ENCODE measurements at regions not wholly inside any gene's neighbourhood (a gene's known extent, or its start where the extent isn't known, plus 50 kb on each side); places are given as distances from the start of the nearest gene placed in this dataset.

GRCh38 chr3:88573472-88573871 is 423.7 kb downstream of the C3orf38 start:
- DNase-seq (ENCODE audit: low read depth): no peak

- no peak for DNase-seq (ENCODE audit: low read depth)
Measured at GRCh38 chr3:88574146-88574545, 424.4 kb downstream of the C3orf38 start.

GRCh38 chr3:88584451-88584850 is 434.7 kb downstream of the C3orf38 start:
- no peak for DNase-seq (ENCODE audit: low read depth)

- DNase-seq (ENCODE audit: low read depth): no peak
Measured at GRCh38 chr3:88586121-88586640, 436.4 kb downstream of the C3orf38 start.

GRCh38 chr3:88589138-88589537 is 439.4 kb downstream of the C3orf38 start:
- no peak for DNase-seq (ENCODE audit: low read depth)

- no peak for DNase-seq (ENCODE audit: low read depth)
Measured at GRCh38 chr3:88595026-88595425, 445.3 kb downstream of the C3orf38 start.

GRCh38 chr3:88596451-88596850 is 446.7 kb downstream of the C3orf38 start:
- no peak for DNase-seq (ENCODE audit: low read depth)

- no peak for DNase-seq (ENCODE audit: low read depth)
Measured at GRCh38 chr3:88610820-88611219, 461.1 kb downstream of the C3orf38 start.

- no peak for DNase-seq (ENCODE audit: low read depth)
Measured at GRCh38 chr3:88611826-88612326, 462.1 kb downstream of the C3orf38 start.

GRCh38 chr3:88616413-88616812 is 466.7 kb downstream of the C3orf38 start:
- no peak for DNase-seq (ENCODE audit: low read depth)

GRCh38 chr3:88617283-88617682 is 467.5 kb downstream of the C3orf38 start:
- DNase-seq (ENCODE audit: low read depth): no peak

GRCh38 chr3:88618021-88618645 is 468.4 kb downstream of the C3orf38 start:
- DNase-seq (ENCODE audit: low read depth): no peak

GRCh38 chr3:88621586-88621985 is 471.8 kb downstream of the C3orf38 start:
- DNase-seq (ENCODE audit: low read depth): no peak

- DNase-seq (ENCODE audit: low read depth): no peak
Measured at GRCh38 chr3:88623709-88624108, 473.9 kb downstream of the C3orf38 start.

GRCh38 chr3:88626456-88627120 is 476.8 kb downstream of the C3orf38 start:
- no peak for DNase-seq (ENCODE audit: low read depth)

- no peak for DNase-seq (ENCODE audit: low read depth)
Measured at GRCh38 chr3:88628901-88629300, 478.5 kb upstream of the EPHA3 start.

GRCh38 chr3:88632226-88632625 is 475.2 kb upstream of the EPHA3 start:
- no peak for DNase-seq (ENCODE audit: low read depth)

GRCh38 chr3:88640581-88640980 is 466.8 kb upstream of the EPHA3 start:
- DNase-seq (ENCODE audit: low read depth): no peak

GRCh38 chr3:88641033-88641604 is 466.3 kb upstream of the EPHA3 start:
- DNase-seq (ENCODE audit: low read depth): no peak

GRCh38 chr3:88657459-88657858 is 450.0 kb upstream of the EPHA3 start:
- DNase-seq (ENCODE audit: low read depth): no peak

- no peak for DNase-seq (ENCODE audit: low read depth)
Measured at GRCh38 chr3:88661433-88661824, 446.0 kb upstream of the EPHA3 start.

- DNase-seq (ENCODE audit: low read depth): no peak
Measured at GRCh38 chr3:88668180-88668579, 439.2 kb upstream of the EPHA3 start.

GRCh38 chr3:88671573-88671972 is 435.8 kb upstream of the EPHA3 start:
- DNase-seq (ENCODE audit: low read depth): no peak
